AG10803 (cell line): ENCODE measurements at regions not wholly inside any gene's neighbourhood (a gene's known extent, or its start where the extent isn't known, plus 50 kb on each side); places are given as distances from the start of the nearest gene placed in this dataset.

Experiments used
- DNase-seq: peaks from one replicate; pipeline ENCODE4 v3.0.0; 2010; ENCODE audit warnings: low read depth
- H3K4me3 ChIP-seq: 2 replicates; pipeline ENCODE4 v1.5.1; 2011; ENCODE audit warnings: mild to moderate bottlenecking, low read length, control low read depth
- CTCF ChIP-seq: conservative IDR thresholded peaks from 2 replicates; pipeline ENCODE4 v1.5.1; 2011; ENCODE audit warnings: mild to moderate bottlenecking, low read length, control low read depth, inconsistent platforms

GRCh38 chr10:78811174-78811573 lies 257.6 kb upstream of the ZMIZ1 start:
- DNase-seq, result no peak
- no peak overlapping the region for H3K4me3 ChIP-seq
- no peak for TF ChIP-seq CTCF

- TF ChIP-seq CTCF, result no peak
- no peak for DNase-seq
- H3K4me3 ChIP-seq, result no peak overlapping the region
These were observed 256.0 kb upstream of the ZMIZ1 start for GRCh38 chr10:78812571-78813318.

GRCh38 chr10:78813526-78813925 lies 255.2 kb upstream of the ZMIZ1 start:
- no peak overlapping the region for H3K4me3 ChIP-seq
- TF ChIP-seq CTCF, result no peak
- DNase-seq, result no peak

- no peak overlapping the region for H3K4me3 ChIP-seq
- no peak for TF ChIP-seq CTCF
- DNase-seq, result no peak
These were observed 254.8 kb upstream of the ZMIZ1 start for GRCh38 chr10:78813998-78814399.

- TF ChIP-seq CTCF, result no peak
- no peak overlapping the region for H3K4me3 ChIP-seq
- no peak for DNase-seq
These were observed 254.4 kb upstream of the ZMIZ1 start for GRCh38 chr10:78814407-78814806.

GRCh38 chr10:78815702-78816334 lies 252.9 kb upstream of the ZMIZ1 start:
- no peak overlapping the region for H3K4me3 ChIP-seq
- no peak for DNase-seq
- no peak for TF ChIP-seq CTCF

GRCh38 chr10:78817361-78817760 lies 251.4 kb upstream of the ZMIZ1 start:
- peak; percentile 46 for DNase-seq
- no peak for TF ChIP-seq CTCF
- H3K4me3 ChIP-seq, result no peak overlapping the region
